ENCODE measurements at regions not wholly inside any gene's neighbourhood (a gene's known extent, or its start where the extent isn't known, plus 50 kb on each side); places are given as distances from the start of the nearest gene placed in this dataset.

- TF ChIP-seq CTCF (conservative IDR thresholded peaks at IDR 0.05; ENCODE audit: control insufficient read depth, insufficient read depth, low read depth, low read length): peak; percentile 28
- DNase-seq (ENCODE audit: low read depth): peak; percentile 51
- H3K4me3 ChIP-seq (ENCODE audit: control insufficient read depth, low read depth, low read length): no peak overlapping the region
Observed at GRCh38 chr5:168047043-168047668, 244.3 kb upstream of the WWC1 start.

- no peak overlapping the region for H3K4me3 ChIP-seq (ENCODE audit: control insufficient read depth, low read depth, low read length)
- TF ChIP-seq CTCF (conservative IDR thresholded peaks at IDR 0.05; ENCODE audit: control insufficient read depth, insufficient read depth, low read depth, low read length): no peak
Observed at GRCh38 chr5:168047669-168048111, 243.8 kb upstream of the WWC1 start.

GRCh38 chr5:168048486-168048885 is 243.0 kb upstream of the WWC1 start:
- DNase-seq (ENCODE audit: low read depth): no peak
- TF ChIP-seq CTCF (conservative IDR thresholded peaks at IDR 0.05; ENCODE audit: control insufficient read depth, insufficient read depth, low read depth, low read length): no peak

More at GRCh38 chr5:168047669-168048111, 243.8 kb upstream of the WWC1 start:
- no peak for DNase-seq (ENCODE audit: low read depth)

GRCh38 chr5:168052686-168053085 is 238.8 kb upstream of the WWC1 start:
- DNase-seq (ENCODE audit: low read depth): no peak
- no peak overlapping the region for H3K4me3 ChIP-seq (ENCODE audit: control insufficient read depth, low read depth, low read length)
- TF ChIP-seq CTCF (conservative IDR thresholded peaks at IDR 0.05; ENCODE audit: control insufficient read depth, insufficient read depth, low read depth, low read length): no peak

More at GRCh38 chr5:168048486-168048885, 243.0 kb upstream of the WWC1 start:
- no peak overlapping the region for H3K4me3 ChIP-seq (ENCODE audit: control insufficient read depth, low read depth, low read length)

- no peak for DNase-seq (ENCODE audit: low read depth)
- no peak overlapping the region for H3K4me3 ChIP-seq (ENCODE audit: control insufficient read depth, low read depth, low read length)
- TF ChIP-seq CTCF (conservative IDR thresholded peaks at IDR 0.05; ENCODE audit: control insufficient read depth, insufficient read depth, low read depth, low read length): no peak
Observed at GRCh38 chr5:168054091-168054490, 237.4 kb upstream of the WWC1 start.

- no peak for DNase-seq (ENCODE audit: low read depth)
- TF ChIP-seq CTCF (conservative IDR thresholded peaks at IDR 0.05; ENCODE audit: control insufficient read depth, insufficient read depth, low read depth, low read length): no peak
- H3K4me3 ChIP-seq (ENCODE audit: control insufficient read depth, low read depth, low read length): no peak overlapping the region
Observed at GRCh38 chr5:168055141-168055683, 236.2 kb upstream of the WWC1 start.
